Chondrocyte (in vitro differentiated cells): ENCODE measurements at regions not wholly inside any gene's neighbourhood (a gene's known extent, or its start where the extent isn't known, plus 50 kb on each side); places are given as distances from the start of the nearest gene placed in this dataset.
A peak's percentile ranks its signal among the peaks of the same experiment; 100 is the strongest.

Experiments used
- DNase-seq: peaks from one replicate; pipeline ENCODE4 v3.0.0; 2021; ENCODE audit warnings: mixed read lengths, low spot score
- H3K27ac Mint-ChIP-seq: one replicate; pipeline ENCODE4 v1.8.0; 2021; ENCODE audit warnings: mild to moderate bottlenecking, moderate library complexity, mixed read lengths; ENCODE audit not compliant: unreplicated experiment
- H3K27me3 Mint-ChIP-seq: 2 replicates; pipeline ENCODE4 v1.8.0; 2021; ENCODE audit warnings: low read depth, mixed read lengths
- H3K36me3 Mint-ChIP-seq: 2 replicates; pipeline ENCODE4 v1.8.0; 2021; ENCODE audit warnings: low read depth, mixed read lengths
- H3K4me1 Mint-ChIP-seq: 2 replicates; pipeline ENCODE4 v1.8.0; 2021; ENCODE audit warnings: low read depth, mild to moderate bottlenecking, mixed read lengths
- H3K4me3 Mint-ChIP-seq: one replicate; pipeline ENCODE4 v1.8.0; 2021; ENCODE audit warnings: mild to moderate bottlenecking, moderate library complexity, mixed read lengths; ENCODE audit not compliant: unreplicated experiment
- H3K9me3 Mint-ChIP-seq: 2 replicates; pipeline ENCODE4 v1.8.0; 2021; ENCODE audit warnings: low read depth, mixed read lengths
- CTCF ChIP-seq: fragments of 200-600 bp; sonication (generic); IDR thresholded peaks from 2 replicates; pipeline ENCODE4 v1.5.0; 2021; ENCODE audit warnings: antibody characterized with exemption, mild to moderate bottlenecking, moderate library complexity

GRCh38 chr2:76633276-76633921, 888.8 kb downstream of the LRRTM4 start:
- TF ChIP-seq CTCF = no peak
- H3K36me3 Mint-ChIP-seq = no peaks in the 10 kb centered on the region
- H3K9me3 Mint-ChIP-seq = no peaks in the 10 kb centered on the region
- H3K27ac Mint-ChIP-seq = no peak overlapping the region
- H3K27me3 Mint-ChIP-seq = peaks cover 2% of the 10 kb centered on the region
- no peak for DNase-seq
- no peak overlapping the region for H3K4me3 Mint-ChIP-seq
- no peaks in the 10 kb centered on the region for H3K4me1 Mint-ChIP-seq

GRCh38 chr2:76625101-76625500, 897.1 kb downstream of the LRRTM4 start:
- peak; percentile 59 for DNase-seq
- Mint-ChIP-seq H3K4me3 (no peak overlapping the region), H3K9me3 (no peaks in the 10 kb centered on the region), H3K27me3 (peaks cover 4% of the 10 kb centered on the region), H3K27ac (no peak overlapping the region), H3K36me3 (no peaks in the 10 kb centered on the region), H3K4me1 (no peaks in the 10 kb centered on the region)
- no peak for TF ChIP-seq CTCF

- H3K27ac Mint-ChIP-seq = no peak overlapping the region
Observed at GRCh38 chr2:76613330-76613729, 902.6 kb upstream of the GCFC2 start.

GRCh38 chr2:76612764-76613163, 902.0 kb upstream of the GCFC2 start:
- Mint-ChIP-seq H3K27ac (no peak overlapping the region), H3K36me3 (no peaks in the 10 kb centered on the region), H3K9me3 (no peaks in the 10 kb centered on the region), H3K4me1 (no peaks in the 10 kb centered on the region), H3K4me3 (no peak overlapping the region), H3K27me3 (peaks cover 4% of the 10 kb centered on the region)
- DNase-seq = no peak
- TF ChIP-seq CTCF = no peak

More at GRCh38 chr2:76613330-76613729, 902.6 kb upstream of the GCFC2 start:
- no peak overlapping the region for H3K4me3 Mint-ChIP-seq
- no peaks in the 10 kb centered on the region for H3K4me1 Mint-ChIP-seq
- no peaks in the 10 kb centered on the region for H3K9me3 Mint-ChIP-seq
- no peaks in the 10 kb centered on the region for H3K36me3 Mint-ChIP-seq
- H3K27me3 Mint-ChIP-seq = peaks cover 4% of the 10 kb centered on the region
- DNase-seq = no peak
- no peak for TF ChIP-seq CTCF

- H3K4me3 Mint-ChIP-seq = no peak overlapping the region
Observed at GRCh38 chr2:76610451-76610850, 899.7 kb upstream of the GCFC2 start.

More at GRCh38 chr2:76610451-76610850, 899.7 kb upstream of the GCFC2 start:
- Mint-ChIP-seq H3K4me1 (no peaks in the 10 kb centered on the region), H3K36me3 (no peaks in the 10 kb centered on the region), H3K9me3 (no peaks in the 10 kb centered on the region), H3K27ac (no peak overlapping the region), H3K27me3 (peaks cover 6% of the 10 kb centered on the region)
- no peak for TF ChIP-seq CTCF
- DNase-seq = no peak
